ENCODE measurements at regions not wholly inside any gene's neighbourhood (a gene's known extent, or its start where the extent isn't known, plus 50 kb on each side); places are given as distances from the start of the nearest gene placed in this dataset.

GRCh38 chr17:15177343-15177742 is 87.8 kb downstream of the PMP22 start:
- H3K36me3 Mint-ChIP-seq (ENCODE audit: low read depth), result no peaks in the 10 kb centered on the region
- intact Hi-C loops (cut with micrococcal nuclease), result no loop called here
- H3K4me3 Mint-ChIP-seq, result no peak overlapping the region
- H3K4me1 Mint-ChIP-seq (ENCODE audit: low read depth), result no peaks in the 10 kb centered on the region
- H3K27ac Mint-ChIP-seq, result no peak overlapping the region
- no peaks in the 10 kb centered on the region for H3K9me3 Mint-ChIP-seq
- peaks cover 2% of the 10 kb centered on the region for H3K27me3 Mint-ChIP-seq (ENCODE audit: insufficient read depth)
- DNase-seq (ENCODE audit: low spot score), result no peak

- intact Hi-C loops (cut with micrococcal nuclease), result no loop called here
- Mint-ChIP-seq H3K4me1 (ENCODE audit: low read depth) (no peaks in the 10 kb centered on the region), H3K4me3 (no peak overlapping the region), H3K27me3 (ENCODE audit: insufficient read depth) (peaks cover 2% of the 10 kb centered on the region), H3K36me3 (ENCODE audit: low read depth) (no peaks in the 10 kb centered on the region), H3K9me3 (no peaks in the 10 kb centered on the region), H3K27ac (no peak overlapping the region)
- no peak for DNase-seq (ENCODE audit: low spot score)
Observed at GRCh38 chr17:15175356-15175755, 89.8 kb downstream of the PMP22 start.

- intact Hi-C loops (cut with micrococcal nuclease), result no loop called here
- no peaks in the 10 kb centered on the region for H3K4me1 Mint-ChIP-seq (ENCODE audit: low read depth)
Observed at GRCh38 chr17:15171167-15172047, 93.7 kb downstream of the PMP22 start.

GRCh38 chr17:15169676-15170075 is 95.5 kb downstream of the PMP22 start:
- Mint-ChIP-seq H3K36me3 (ENCODE audit: low read depth) (no peaks in the 10 kb centered on the region), H3K4me1 (ENCODE audit: low read depth) (no peaks in the 10 kb centered on the region), H3K27me3 (ENCODE audit: insufficient read depth) (no peaks in the 10 kb centered on the region), H3K27ac (no peak overlapping the region), H3K9me3 (no peaks in the 10 kb centered on the region), H3K4me3 (no peak overlapping the region)
- intact Hi-C loops (cut with micrococcal nuclease), result no loop called here
- DNase-seq (ENCODE audit: low spot score), result no peak

More at GRCh38 chr17:15171167-15172047, 93.7 kb downstream of the PMP22 start:
- DNase-seq (ENCODE audit: low spot score), result no peak
- H3K27me3 Mint-ChIP-seq (ENCODE audit: insufficient read depth), result no peaks in the 10 kb centered on the region
- H3K4me3 Mint-ChIP-seq, result no peak overlapping the region
- no peaks in the 10 kb centered on the region for H3K9me3 Mint-ChIP-seq
- H3K36me3 Mint-ChIP-seq (ENCODE audit: low read depth), result no peaks in the 10 kb centered on the region
- no peak overlapping the region for H3K27ac Mint-ChIP-seq

- no peak for DNase-seq (ENCODE audit: low spot score)
- Mint-ChIP-seq H3K36me3 (ENCODE audit: low read depth) (no peaks in the 10 kb centered on the region), H3K9me3 (no peaks in the 10 kb centered on the region), H3K4me1 (ENCODE audit: low read depth) (no peaks in the 10 kb centered on the region), H3K27me3 (ENCODE audit: insufficient read depth) (no peaks in the 10 kb centered on the region), H3K27ac (no peak overlapping the region), H3K4me3 (no peak overlapping the region)
- intact Hi-C loops (cut with micrococcal nuclease), result no loop called here
Observed at GRCh38 chr17:15168379-15168778, 96.7 kb downstream of the PMP22 start.

- intact Hi-C loops (cut with micrococcal nuclease), result no loop called here
- Mint-ChIP-seq H3K36me3 (ENCODE audit: low read depth) (no peaks in the 10 kb centered on the region), H3K27ac (no peak overlapping the region), H3K4me1 (ENCODE audit: low read depth) (no peaks in the 10 kb centered on the region), H3K4me3 (no peak overlapping the region), H3K9me3 (no peaks in the 10 kb centered on the region), H3K27me3 (ENCODE audit: insufficient read depth) (peaks cover 14% of the 10 kb centered on the region)
- no peak for DNase-seq (ENCODE audit: low spot score)
Observed at GRCh38 chr17:15161395-15161794, 103.7 kb downstream of the PMP22 start.

GRCh38 chr17:15157051-15157450 is 108.1 kb downstream of the PMP22 start:
- intact Hi-C loops (cut with micrococcal nuclease), result no loop called here
- no peaks in the 10 kb centered on the region for H3K9me3 Mint-ChIP-seq
- no peak overlapping the region for H3K4me3 Mint-ChIP-seq
- H3K4me1 Mint-ChIP-seq (ENCODE audit: low read depth), result no peaks in the 10 kb centered on the region
- DNase-seq (ENCODE audit: low spot score), result no peak
- H3K27me3 Mint-ChIP-seq (ENCODE audit: insufficient read depth), result peaks cover 17% of the 10 kb centered on the region
- H3K27ac Mint-ChIP-seq, result no peak overlapping the region
- no peaks in the 10 kb centered on the region for H3K36me3 Mint-ChIP-seq (ENCODE audit: low read depth)

GRCh38 chr17:15154618-15155017 is 110.5 kb downstream of the PMP22 start:
- Mint-ChIP-seq H3K9me3 (no peaks in the 10 kb centered on the region), H3K27me3 (ENCODE audit: insufficient read depth) (peaks cover 17% of the 10 kb centered on the region), H3K36me3 (ENCODE audit: low read depth) (no peaks in the 10 kb centered on the region), H3K4me3 (no peak overlapping the region), H3K4me1 (ENCODE audit: low read depth) (no peaks in the 10 kb centered on the region), H3K27ac (no peak overlapping the region)
- DNase-seq (ENCODE audit: low spot score), result no peak
- intact Hi-C loops (cut with micrococcal nuclease), result no loop called here

GRCh38 chr17:15145621-15146020 is 119.5 kb downstream of the PMP22 start:
- no peak overlapping the region for H3K4me3 Mint-ChIP-seq
- intact Hi-C loops (cut with micrococcal nuclease), result no loop called here
- H3K27me3 Mint-ChIP-seq (ENCODE audit: insufficient read depth), result peaks cover 2% of the 10 kb centered on the region
- H3K9me3 Mint-ChIP-seq, result peaks cover 4% of the 10 kb centered on the region
- no peaks in the 10 kb centered on the region for H3K4me1 Mint-ChIP-seq (ENCODE audit: low read depth)
- H3K36me3 Mint-ChIP-seq (ENCODE audit: low read depth), result no peaks in the 10 kb centered on the region
- DNase-seq (ENCODE audit: low spot score), result no peak
- no peak overlapping the region for H3K27ac Mint-ChIP-seq

GRCh38 chr17:15143524-15143923 is 121.6 kb downstream of the PMP22 start:
- H3K9me3 Mint-ChIP-seq, result peaks cover 4% of the 10 kb centered on the region
- no peak overlapping the region for H3K27ac Mint-ChIP-seq
- H3K4me1 Mint-ChIP-seq (ENCODE audit: low read depth), result no peaks in the 10 kb centered on the region
- H3K27me3 Mint-ChIP-seq (ENCODE audit: insufficient read depth), result peaks cover 3% of the 10 kb centered on the region
- no peaks in the 10 kb centered on the region for H3K36me3 Mint-ChIP-seq (ENCODE audit: low read depth)
- intact Hi-C loops (cut with micrococcal nuclease), result no loop called here
- no peak for DNase-seq (ENCODE audit: low spot score)
- H3K4me3 Mint-ChIP-seq, result no peak overlapping the region

- Mint-ChIP-seq H3K4me3 (no peak overlapping the region), H3K36me3 (ENCODE audit: low read depth) (no peaks in the 10 kb centered on the region), H3K9me3 (no peaks in the 10 kb centered on the region), H3K27me3 (ENCODE audit: insufficient read depth) (no peaks in the 10 kb centered on the region), H3K4me1 (ENCODE audit: low read depth) (no peaks in the 10 kb centered on the region), H3K27ac (no peak overlapping the region)
- intact Hi-C loops (cut with micrococcal nuclease), result no loop called here
- DNase-seq (ENCODE audit: low spot score), result no peak
Observed at GRCh38 chr17:15134363-15134762, 130.8 kb downstream of the PMP22 start.

GRCh38 chr17:15133826-15134225 is 131.3 kb downstream of the PMP22 start:
- H3K27me3 Mint-ChIP-seq (ENCODE audit: insufficient read depth), result no peaks in the 10 kb centered on the region
- no peak for DNase-seq (ENCODE audit: low spot score)
- no peaks in the 10 kb centered on the region for H3K36me3 Mint-ChIP-seq (ENCODE audit: low read depth)
- no peak overlapping the region for H3K4me3 Mint-ChIP-seq
- no peaks in the 10 kb centered on the region for H3K9me3 Mint-ChIP-seq
- intact Hi-C loops (cut with micrococcal nuclease), result no loop called here
- H3K4me1 Mint-ChIP-seq (ENCODE audit: low read depth), result no peaks in the 10 kb centered on the region
- no peak overlapping the region for H3K27ac Mint-ChIP-seq

- no peaks in the 10 kb centered on the region for H3K4me1 Mint-ChIP-seq (ENCODE audit: low read depth)
- no peak overlapping the region for H3K27ac Mint-ChIP-seq
Observed at GRCh38 chr17:15133143-15133542, 132.0 kb downstream of the PMP22 start.

GRCh38 chr17:15130426-15130825 is 134.7 kb downstream of the PMP22 start:
- no peak overlapping the region for H3K4me3 Mint-ChIP-seq
- intact Hi-C loops (cut with micrococcal nuclease), result no loop called here
- no peaks in the 10 kb centered on the region for H3K36me3 Mint-ChIP-seq (ENCODE audit: low read depth)
- no peaks in the 10 kb centered on the region for H3K4me1 Mint-ChIP-seq (ENCODE audit: low read depth)
- H3K27ac Mint-ChIP-seq, result no peak overlapping the region
- DNase-seq (ENCODE audit: low spot score), result no peak
- no peaks in the 10 kb centered on the region for H3K9me3 Mint-ChIP-seq
- no peaks in the 10 kb centered on the region for H3K27me3 Mint-ChIP-seq (ENCODE audit: insufficient read depth)

More at GRCh38 chr17:15133143-15133542, 132.0 kb downstream of the PMP22 start:
- no peak overlapping the region for H3K4me3 Mint-ChIP-seq
- intact Hi-C loops (cut with micrococcal nuclease), result no loop called here
- H3K36me3 Mint-ChIP-seq (ENCODE audit: low read depth), result no peaks in the 10 kb centered on the region
- H3K27me3 Mint-ChIP-seq (ENCODE audit: insufficient read depth), result no peaks in the 10 kb centered on the region
- no peak for DNase-seq (ENCODE audit: low spot score)
- H3K9me3 Mint-ChIP-seq, result no peaks in the 10 kb centered on the region

All from activated T-helper 1 cell treated with anti-CD3 and anti-CD28 coated beads, Interleukin-12 subunit alpha, Interleukin-12 subunit beta, Interleukin-2, Interleukin-4 antibody, amounts not matched to agents 30 ng/mL and 10 ng/mL and 1 ng/mL, durations not matched to agents 14 hours and 24 hours and 36 hours (primary cell).